HepG2 (cell line): ENCODE measurements at regions not wholly inside any gene's neighbourhood (a gene's known extent, or its start where the extent isn't known, plus 50 kb on each side); places are given as distances from the start of the nearest gene placed in this dataset.

Experiments
- ATAC-seq: fragments of 200-7000 bp; cut with Tn5 transposase; 3 replicates; pipeline ENCODE4 v1.9.1; 2020; ENCODE audit warnings: mild to moderate bottlenecking, moderate library complexity
- BruUV-seq: library from RNA; stranded (reverse); fragments of 400-500 nt; replicated peaks from 2 replicates; lab custom pipeline; 2021; lab: Mats Ljungman, UMichigan
- CTCF ChIA-PET: fragments of 300-600 bp; formaldehyde crosslinking; extraction: SDS; loops from one replicate; lab custom pipeline; 2021; ENCODE audit warnings: low total read pairs, inconsistent platforms, low intra/inter-chr PET ratio; lab: Yijun Ruan, JAX
- POLR2A ChIA-PET: fragments of 350-600 bp; sonication (Branson Sonifier 250); formaldehyde crosslinking; loops from one replicate; lab custom pipeline; 2020; ENCODE audit warnings: antibody characterized with exemption, inconsistent platforms; lab: Yijun Ruan, JAX
- DNase-seq: peaks from one replicate; pipeline ENCODE4 v3.0.0-alpha.2; 2015; ENCODE audit warnings: low spot score
- FAIRE-seq: peaks from 3 replicates; lab custom pipeline; 2011; peaks lifted over from hg19 to GRCh38; lab: Jason Lieb, UNC
- H2AFZ ChIP-seq: one replicate; pipeline ENCODE4 v1.6.1; 2011; ENCODE audit warnings: low read length, inconsistent platforms
- H3K27ac ChIP-seq: fragments of 300-600 bp; 3 replicates; pipeline ENCODE4 v1.8.0; 2011; ENCODE audit warnings: mixed run types, mild to moderate bottlenecking, mixed read lengths, low read length, inconsistent platforms; ENCODE audit not compliant: insufficient read depth; ENCODE audit errors: extremely low read length
- H3K27me3 ChIP-seq, 2 experiments: fragments of 200-600 bp in 1 of 2; 2 replicates in 1 of 2; 3 replicates in 1 of 2; pipeline versions ENCODE4 v1.6.0 to v1.8.0; 2011; ENCODE audit warnings: low read length in 2 of 2, mild to moderate bottlenecking in 2 of 2, moderate library complexity in 2 of 2, inconsistent platforms in 1 of 2; ENCODE audit not compliant: insufficient read depth in 2 of 2, control insufficient read depth in 1 of 2
- H3K36me3 ChIP-seq, 2 experiments: fragments of 200-600 bp in 1 of 2; replicated peaks in 1 of 2; 2 replicates in 1 of 2; 3 replicates in 1 of 2; pipeline versions ENCODE4 v1.5.1 to v1.8.0; 2011; ENCODE audit warnings: low read length in 2 of 2, inconsistent platforms in 1 of 2; ENCODE audit not compliant: insufficient read depth in 2 of 2, control insufficient read depth in 1 of 2
- H3K4me1 ChIP-seq: 2 replicates; pipeline ENCODE4 v1.5.1; 2012; ENCODE audit warnings: low read length, inconsistent platforms; ENCODE audit not compliant: insufficient read depth
- H3K4me2 ChIP-seq: 2 replicates; pipeline ENCODE4 v1.6.0; 2011; ENCODE audit warnings: low read depth, low read length, inconsistent platforms
- H3K4me3 ChIP-seq, 3 experiments: fragments of 200-600 bp in 1 of 3; sonication (generic), shearing (Covaris generic) in 1 of 3; replicated peaks in 1 of 3; 2 replicates each; pipeline ENCODE4 v1.5.1; 2011 to 2016; ENCODE audit warnings: low read length in 3 of 3, inconsistent platforms in 2 of 3, low read depth in 2 of 3, mild to moderate bottlenecking in 2 of 3, control low read depth in 1 of 3, mixed read lengths in 1 of 3; ENCODE audit not compliant: insufficient read depth in 1 of 3
- H3K79me2 ChIP-seq: one replicate; pipeline ENCODE4 v1.6.1; 2011; ENCODE audit warnings: low read length, inconsistent platforms; ENCODE audit not compliant: insufficient read depth
- H3K9ac ChIP-seq: 2 replicates; pipeline ENCODE4 v1.6.0; 2011; ENCODE audit warnings: mild to moderate bottlenecking, low read depth, low read length, inconsistent platforms; ENCODE audit not compliant: insufficient read depth
- H3K9me3 ChIP-seq: 2 replicates; pipeline ENCODE4 v1.5.1; 2012; ENCODE audit warnings: mild to moderate bottlenecking, low read length
- H4K20me1 ChIP-seq: 2 replicates; pipeline ENCODE4 v1.6.0; 2011; ENCODE audit warnings: inconsistent platforms, mild to moderate bottlenecking, low read length, moderate library complexity; ENCODE audit not compliant: insufficient read depth
- POLR2G ChIP-seq: fragments of 200-400 bp; formaldehyde crosslinking; IDR thresholded peaks from 2 replicates; pipeline ENCODE4 v1.6.1; 2018; ENCODE audit warnings: mild to moderate bottlenecking, low read depth, low read length, moderate library complexity
- REPIN1 ChIP-seq: sonication (generic); formaldehyde crosslinking; IDR thresholded peaks from 2 replicates; pipeline ENCODE4 v1.8.0; 2022; ENCODE audit warnings: missing genetic modification reagents, low read depth, mild to moderate bottlenecking, borderline replicate concordance
- in situ Hi-C: cut with HindIII; loops from 2 replicates; pipeline ENCODE4 v1.10.0; 2017; ENCODE audit warnings: low pct_unique_long_range_greater_than_20kb; ENCODE audit not compliant: extremely low pct_ligation_motif_present
- intact Hi-C: fragments of 100-400 bp; cut with micrococcal nuclease; formaldehyde crosslinking; loops from one replicate; pipeline ENCODE4 v1.10.0; 2022; ENCODE audit not compliant: unreplicated experiment
- TF ChIP-seq, protein P1 (sequence below): sonication (generic); formaldehyde crosslinking; IDR thresholded peaks from 2 replicates; pipeline ENCODE4 v1.5.0; 2020; ENCODE audit warnings: mild to moderate bottlenecking, missing genetic modification reagents
- TF ChIP-seq, protein P2 (sequence below): IDR thresholded peaks from 2 replicates; pipeline ENCODE4 v1.6.1; 2016; ENCODE audit warnings: mild to moderate bottlenecking
- TF ChIP-seq, protein P3 (sequence below): sonication (generic); formaldehyde crosslinking; IDR thresholded peaks from 2 replicates; pipeline ENCODE4 v1.4.0; 2020; ENCODE audit warnings: missing genetic modification reagents

DNA sequence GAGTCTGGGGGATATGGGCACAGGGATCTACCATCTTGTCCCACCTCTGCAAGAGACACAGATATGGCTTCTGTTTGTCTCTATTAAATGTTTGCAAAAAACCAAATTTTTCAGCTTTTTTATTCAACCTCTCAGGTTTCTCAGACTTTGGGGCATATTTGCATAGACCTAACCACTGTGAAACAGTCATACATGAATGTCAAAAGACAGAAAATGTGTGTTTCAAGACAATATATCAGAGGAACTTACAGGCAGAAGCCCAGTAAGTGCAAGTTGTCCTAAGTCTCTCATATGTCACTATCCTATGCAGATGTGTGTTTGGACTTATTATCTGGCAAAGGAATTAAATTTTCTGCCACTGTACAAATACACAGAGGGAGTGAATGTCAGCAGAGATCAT is 951.2 kb downstream of the PCDH18 start:
- no peaks in the 10 kb centered on the region for H3K36me3 ChIP-seq
- TF ChIP-seq, protein P1, sequence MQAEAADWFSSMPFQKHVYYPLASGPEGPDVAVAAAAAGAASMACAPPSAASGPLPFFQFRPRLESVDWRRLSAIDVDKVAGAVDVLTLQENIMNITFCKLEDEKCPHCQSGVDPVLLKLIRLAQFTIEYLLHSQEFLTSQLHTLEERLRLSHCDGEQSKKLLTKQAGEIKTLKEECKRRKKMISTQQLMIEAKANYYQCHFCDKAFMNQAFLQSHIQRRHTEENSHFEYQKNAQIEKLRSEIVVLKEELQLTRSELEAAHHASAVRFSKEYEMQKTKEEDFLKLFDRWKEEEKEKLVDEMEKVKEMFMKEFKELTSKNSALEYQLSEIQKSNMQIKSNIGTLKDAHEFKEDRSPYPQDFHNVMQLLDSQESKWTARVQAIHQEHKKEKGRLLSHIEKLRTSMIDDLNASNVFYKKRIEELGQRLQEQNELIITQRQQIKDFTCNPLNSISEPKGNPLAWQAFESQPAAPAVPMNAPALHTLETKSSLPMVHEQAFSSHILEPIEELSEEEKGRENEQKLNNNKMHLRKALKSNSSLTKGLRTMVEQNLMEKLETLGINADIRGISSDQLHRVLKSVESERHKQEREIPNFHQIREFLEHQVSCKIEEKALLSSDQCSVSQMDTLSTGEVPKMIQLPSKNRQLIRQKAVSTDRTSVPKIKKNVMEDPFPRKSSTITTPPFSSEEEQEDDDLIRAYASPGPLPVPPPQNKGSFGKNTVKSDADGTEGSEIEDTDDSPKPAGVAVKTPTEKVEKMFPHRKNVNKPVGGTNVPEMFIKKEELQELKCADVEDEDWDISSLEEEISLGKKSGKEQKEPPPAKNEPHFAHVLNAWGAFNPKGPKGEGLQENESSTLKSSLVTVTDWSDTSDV, result no peak
- TF ChIP-seq POLR2G (no peak), REPIN1 (CRISPR knock-in tag) (no peak)
- TF ChIP-seq, protein P2, sequence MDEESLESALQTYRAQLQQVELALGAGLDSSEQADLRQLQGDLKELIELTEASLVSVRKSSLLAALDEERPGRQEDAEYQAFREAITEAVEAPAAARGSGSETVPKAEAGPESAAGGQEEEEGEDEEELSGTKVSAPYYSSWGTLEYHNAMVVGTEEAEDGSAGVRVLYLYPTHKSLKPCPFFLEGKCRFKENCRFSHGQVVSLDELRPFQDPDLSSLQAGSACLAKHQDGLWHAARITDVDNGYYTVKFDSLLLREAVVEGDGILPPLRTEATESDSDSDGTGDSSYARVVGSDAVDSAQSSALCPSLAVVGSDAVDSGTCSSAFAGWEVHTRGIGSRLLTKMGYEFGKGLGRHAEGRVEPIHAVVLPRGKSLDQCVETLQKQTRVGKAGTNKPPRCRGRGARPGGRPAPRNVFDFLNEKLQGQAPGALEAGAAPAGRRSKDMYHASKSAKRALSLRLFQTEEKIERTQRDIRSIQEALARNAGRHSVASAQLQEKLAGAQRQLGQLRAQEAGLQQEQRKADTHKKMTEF (CRISPR knock-in tag), result no peak
- TF ChIP-seq, protein P3, sequence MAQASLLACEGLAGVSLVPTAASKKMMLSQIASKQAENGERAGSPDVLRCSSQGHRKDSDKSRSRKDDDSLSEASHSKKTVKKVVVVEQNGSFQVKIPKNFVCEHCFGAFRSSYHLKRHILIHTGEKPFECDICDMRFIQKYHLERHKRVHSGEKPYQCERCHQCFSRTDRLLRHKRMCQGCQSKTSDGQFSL (CRISPR knock-in tag), result no peak
- H3K27ac ChIP-seq, result no peak overlapping the region
- no peaks in the 10 kb centered on the region for H3K9me3 ChIP-seq
- no peak overlapping the region for H3K4me3 ChIP-seq
- no peaks in the 10 kb centered on the region for H3K79me2 ChIP-seq
- intact Hi-C loops, result no loop called here
- no peaks in the 10 kb centered on the region for H3K4me1 ChIP-seq
- ChIA-PET POLR2A (no interaction called here), CTCF (no interaction called here)
- H3K4me2 ChIP-seq, result no peak overlapping the region
- FAIRE-seq, result no peak
- no peaks in the 10 kb centered on the region for H4K20me1 ChIP-seq
- no peak overlapping the region for H2AFZ ChIP-seq
- no peak for DNase-seq
- BruUV-seq, result no TSS peak
- no peak for ATAC-seq
- no peak overlapping the region for H3K9ac ChIP-seq
- in situ Hi-C loops, result no loop called here
- H3K27me3 ChIP-seq, result no peaks in the 10 kb centered on the region
